ENCODE measurements at regions not wholly inside any gene's neighbourhood (a gene's known extent, or its start where the extent isn't known, plus 50 kb on each side); places are given as distances from the start of the nearest gene placed in this dataset.

DNA sequence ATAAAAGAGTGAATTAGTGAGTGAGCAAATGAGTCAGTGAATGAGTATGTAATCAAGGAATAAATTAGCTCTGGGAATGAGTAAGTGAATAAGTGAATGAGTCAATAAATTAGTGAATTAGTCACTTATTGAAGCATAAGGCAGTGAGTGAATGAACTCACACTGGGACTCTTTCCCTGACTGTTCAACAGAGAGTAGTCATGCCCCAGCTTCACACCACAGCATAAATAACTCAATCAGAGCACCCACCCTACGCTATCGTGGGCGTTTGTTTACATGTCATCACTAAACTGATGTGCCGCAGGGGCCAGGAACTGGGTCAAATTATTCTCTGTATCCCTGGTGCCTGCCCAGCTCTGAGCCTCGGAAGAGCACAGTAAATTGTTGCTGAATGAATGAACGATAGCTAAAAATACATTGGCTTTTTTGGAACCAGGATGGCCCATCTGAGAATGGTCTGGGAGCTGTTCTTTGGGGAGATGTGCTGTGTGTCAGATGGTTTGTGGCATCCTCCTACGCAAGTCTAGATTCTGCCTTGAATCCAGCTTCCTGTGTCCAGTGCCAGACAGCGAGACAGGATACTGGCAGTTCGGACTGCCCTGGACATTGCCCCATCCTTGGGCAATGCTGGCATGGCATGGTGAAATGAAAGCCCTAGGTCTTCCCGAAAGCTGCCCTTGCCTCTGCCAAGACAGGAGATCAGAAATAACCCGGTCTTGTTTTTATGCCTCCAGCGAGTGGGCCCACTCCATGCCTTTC lies 98.0 kb upstream of the RTL1 start (continued):
- TF ChIP-seq, protein P1, sequence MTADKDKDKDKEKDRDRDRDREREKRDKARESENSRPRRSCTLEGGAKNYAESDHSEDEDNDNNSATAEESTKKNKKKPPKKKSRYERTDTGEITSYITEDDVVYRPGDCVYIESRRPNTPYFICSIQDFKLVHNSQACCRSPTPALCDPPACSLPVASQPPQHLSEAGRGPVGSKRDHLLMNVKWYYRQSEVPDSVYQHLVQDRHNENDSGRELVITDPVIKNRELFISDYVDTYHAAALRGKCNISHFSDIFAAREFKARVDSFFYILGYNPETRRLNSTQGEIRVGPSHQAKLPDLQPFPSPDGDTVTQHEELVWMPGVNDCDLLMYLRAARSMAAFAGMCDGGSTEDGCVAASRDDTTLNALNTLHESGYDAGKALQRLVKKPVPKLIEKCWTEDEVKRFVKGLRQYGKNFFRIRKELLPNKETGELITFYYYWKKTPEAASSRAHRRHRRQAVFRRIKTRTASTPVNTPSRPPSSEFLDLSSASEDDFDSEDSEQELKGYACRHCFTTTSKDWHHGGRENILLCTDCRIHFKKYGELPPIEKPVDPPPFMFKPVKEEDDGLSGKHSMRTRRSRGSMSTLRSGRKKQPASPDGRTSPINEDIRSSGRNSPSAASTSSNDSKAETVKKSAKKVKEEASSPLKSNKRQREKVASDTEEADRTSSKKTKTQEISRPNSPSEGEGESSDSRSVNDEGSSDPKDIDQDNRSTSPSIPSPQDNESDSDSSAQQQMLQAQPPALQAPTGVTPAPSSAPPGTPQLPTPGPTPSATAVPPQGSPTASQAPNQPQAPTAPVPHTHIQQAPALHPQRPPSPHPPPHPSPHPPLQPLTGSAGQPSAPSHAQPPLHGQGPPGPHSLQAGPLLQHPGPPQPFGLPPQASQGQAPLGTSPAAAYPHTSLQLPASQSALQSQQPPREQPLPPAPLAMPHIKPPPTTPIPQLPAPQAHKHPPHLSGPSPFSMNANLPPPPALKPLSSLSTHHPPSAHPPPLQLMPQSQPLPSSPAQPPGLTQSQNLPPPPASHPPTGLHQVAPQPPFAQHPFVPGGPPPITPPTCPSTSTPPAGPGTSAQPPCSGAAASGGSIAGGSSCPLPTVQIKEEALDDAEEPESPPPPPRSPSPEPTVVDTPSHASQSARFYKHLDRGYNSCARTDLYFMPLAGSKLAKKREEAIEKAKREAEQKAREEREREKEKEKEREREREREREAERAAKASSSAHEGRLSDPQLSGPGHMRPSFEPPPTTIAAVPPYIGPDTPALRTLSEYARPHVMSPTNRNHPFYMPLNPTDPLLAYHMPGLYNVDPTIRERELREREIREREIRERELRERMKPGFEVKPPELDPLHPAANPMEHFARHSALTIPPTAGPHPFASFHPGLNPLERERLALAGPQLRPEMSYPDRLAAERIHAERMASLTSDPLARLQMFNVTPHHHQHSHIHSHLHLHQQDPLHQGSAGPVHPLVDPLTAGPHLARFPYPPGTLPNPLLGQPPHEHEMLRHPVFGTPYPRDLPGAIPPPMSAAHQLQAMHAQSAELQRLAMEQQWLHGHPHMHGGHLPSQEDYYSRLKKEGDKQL (CRISPR knock-in tag; IDR thresholded peaks at IDR 0.05; ENCODE audit: low read depth), result no peak
- TF ChIP-seq REPIN1 (CRISPR knock-in tag; IDR thresholded peaks at IDR 0.05; ENCODE audit: borderline replicate concordance, low read depth) (no peak), POLR2AphosphoS2 (IDR thresholded peaks at IDR 0.05; ENCODE audit: low read depth, low read length) (no peak), KLF16 (CRISPR knock-in tag; IDR thresholded peaks at IDR 0.05) (no peak), ATF7-NPFF (CRISPR knock-in tag; IDR thresholded peaks at IDR 0.05; ENCODE audit: low read depth) (no peak), EP300 (IDR thresholded peaks at IDR 0.05; ENCODE audit: low read depth in 2 of 2, low read length in 2 of 2) (no peak), EP300 (CRISPR knock-in tag; IDR thresholded peaks at IDR 0.05; ENCODE audit: borderline replicate concordance) (no peak), ZNF263 (CRISPR knock-in tag; IDR thresholded peaks at IDR 0.05) (no peak)
- TF ChIP-seq, protein P2, sequence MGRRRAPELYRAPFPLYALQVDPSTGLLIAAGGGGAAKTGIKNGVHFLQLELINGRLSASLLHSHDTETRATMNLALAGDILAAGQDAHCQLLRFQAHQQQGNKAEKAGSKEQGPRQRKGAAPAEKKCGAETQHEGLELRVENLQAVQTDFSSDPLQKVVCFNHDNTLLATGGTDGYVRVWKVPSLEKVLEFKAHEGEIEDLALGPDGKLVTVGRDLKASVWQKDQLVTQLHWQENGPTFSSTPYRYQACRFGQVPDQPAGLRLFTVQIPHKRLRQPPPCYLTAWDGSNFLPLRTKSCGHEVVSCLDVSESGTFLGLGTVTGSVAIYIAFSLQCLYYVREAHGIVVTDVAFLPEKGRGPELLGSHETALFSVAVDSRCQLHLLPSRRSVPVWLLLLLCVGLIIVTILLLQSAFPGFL (CRISPR knock-in tag; IDR thresholded peaks at IDR 0.05), result no peak
